T-helper 1 cell (primary cell): ENCODE measurements at regions not wholly inside any gene's neighbourhood (a gene's known extent, or its start where the extent isn't known, plus 50 kb on each side); places are given as distances from the start of the nearest gene placed in this dataset.

ENCODE experiments used
- DNase-seq, 5 donors: peaks; one replicate each; pipeline ENCODE4 v3.0.0-alpha.2; 2012 to 2020

GRCh38 chr18:27685807-27686412, 491.0 kb downstream of the CDH2 start:
- no peak for DNase-seq

GRCh38 chr18:27685091-27685490, 491.8 kb downstream of the CDH2 start:
- DNase-seq, result no peak

- DNase-seq, result no peak
Observed at GRCh38 chr18:27674411-27674810, 489.3 kb upstream of the CHST9 start.

GRCh38 chr18:27673861-27674260, 488.8 kb upstream of the CHST9 start:
- DNase-seq, result no peak

- no peak for DNase-seq
Observed at GRCh38 chr18:27668158-27668557, 483.1 kb upstream of the CHST9 start.

- no peak for DNase-seq
Observed at GRCh38 chr18:27667064-27667463, 482.0 kb upstream of the CHST9 start.

GRCh38 chr18:27666016-27666415, 480.9 kb upstream of the CHST9 start:
- no peak for DNase-seq

- no peak for DNase-seq
Observed at GRCh38 chr18:27665264-27665799, 480.2 kb upstream of the CHST9 start.

GRCh38 chr18:27662949-27663348, 477.8 kb upstream of the CHST9 start:
- no peak for DNase-seq

GRCh38 chr18:27662537-27662936, 477.4 kb upstream of the CHST9 start:
- DNase-seq, result no peak

- DNase-seq, result no peak
Observed at GRCh38 chr18:27661320-27662018, 476.4 kb upstream of the CHST9 start.

- no peak for DNase-seq
Observed at GRCh38 chr18:27656905-27657304, 471.8 kb upstream of the CHST9 start.

GRCh38 chr18:27656167-27656778, 471.2 kb upstream of the CHST9 start:
- no peak for DNase-seq

GRCh38 chr18:27653247-27653646, 468.1 kb upstream of the CHST9 start:
- DNase-seq, result no peak

GRCh38 chr18:27652480-27653121, 467.5 kb upstream of the CHST9 start:
- peak in 1 of 5 donors; percentile 1 for DNase-seq

GRCh38 chr18:27649621-27650020, 464.5 kb upstream of the CHST9 start:
- DNase-seq, result no peak

- DNase-seq, result no peak
Observed at GRCh38 chr18:27645929-27646328, 460.8 kb upstream of the CHST9 start.

GRCh38 chr18:27636576-27637085, 451.5 kb upstream of the CHST9 start:
- no peak for DNase-seq

GRCh38 chr18:27632706-27633105, 447.6 kb upstream of the CHST9 start:
- no peak for DNase-seq

GRCh38 chr18:27627927-27628326, 442.8 kb upstream of the CHST9 start:
- DNase-seq, result no peak

GRCh38 chr18:27621236-27621890, 436.3 kb upstream of the CHST9 start:
- DNase-seq, result no peak

GRCh38 chr18:27619906-27620305, 434.8 kb upstream of the CHST9 start:
- DNase-seq, result no peak
